WERI-Rb-1 (cell line): ENCODE measurements at regions not wholly inside any gene's neighbourhood (a gene's known extent, or its start where the extent isn't known, plus 50 kb on each side); places are given as distances from the start of the nearest gene placed in this dataset.

Source experiments
- DNase-seq: peaks from one replicate; pipeline ENCODE4 v3.0.0-alpha.2; 2020
- H3K27ac ChIP-seq: fragments of 250-450 bp; sonication (Bioruptor Pico); 2 replicates; pipeline ENCODE4 v1.5.1; 2020; ENCODE audit warnings: mild to moderate bottlenecking, moderate library complexity
- H3K27me3 ChIP-seq: fragments of 250-450 bp; sonication (Bioruptor Pico); 2 replicates; pipeline ENCODE4 v1.5.1; 2021; ENCODE audit warnings: mild to moderate bottlenecking, low read depth, moderate library complexity; ENCODE audit not compliant: insufficient read depth, severe bottlenecking
- H3K36me3 ChIP-seq: fragments of 250-450 bp; sonication (Bioruptor Pico); 2 replicates; pipeline ENCODE4 v1.5.1; 2020; ENCODE audit warnings: mild to moderate bottlenecking, moderate library complexity
- H3K4me3 ChIP-seq: 2 replicates; pipeline ENCODE4 v1.5.1; 2011; ENCODE audit warnings: low read depth, mild to moderate bottlenecking, control low read depth, low read length
- H3K9me3 ChIP-seq: fragments of 250-450 bp; sonication (Bioruptor Pico); 2 replicates; pipeline ENCODE4 v1.5.1; 2021; ENCODE audit warnings: mild to moderate bottlenecking, moderate library complexity; ENCODE audit not compliant: severe bottlenecking
- TF ChIP-seq, protein P1 (sequence below): IDR thresholded peaks from 2 replicates; pipeline ENCODE4 v1.5.1; 2011; ENCODE audit warnings: low read depth, mild to moderate bottlenecking, control low read depth, inconsistent platforms, low read length

GRCh38 chr4:57426779-57427395, 316.7 kb upstream of the IGFBP7 start:
- peak; percentile 83 for DNase-seq
- TF ChIP-seq, protein P1, sequence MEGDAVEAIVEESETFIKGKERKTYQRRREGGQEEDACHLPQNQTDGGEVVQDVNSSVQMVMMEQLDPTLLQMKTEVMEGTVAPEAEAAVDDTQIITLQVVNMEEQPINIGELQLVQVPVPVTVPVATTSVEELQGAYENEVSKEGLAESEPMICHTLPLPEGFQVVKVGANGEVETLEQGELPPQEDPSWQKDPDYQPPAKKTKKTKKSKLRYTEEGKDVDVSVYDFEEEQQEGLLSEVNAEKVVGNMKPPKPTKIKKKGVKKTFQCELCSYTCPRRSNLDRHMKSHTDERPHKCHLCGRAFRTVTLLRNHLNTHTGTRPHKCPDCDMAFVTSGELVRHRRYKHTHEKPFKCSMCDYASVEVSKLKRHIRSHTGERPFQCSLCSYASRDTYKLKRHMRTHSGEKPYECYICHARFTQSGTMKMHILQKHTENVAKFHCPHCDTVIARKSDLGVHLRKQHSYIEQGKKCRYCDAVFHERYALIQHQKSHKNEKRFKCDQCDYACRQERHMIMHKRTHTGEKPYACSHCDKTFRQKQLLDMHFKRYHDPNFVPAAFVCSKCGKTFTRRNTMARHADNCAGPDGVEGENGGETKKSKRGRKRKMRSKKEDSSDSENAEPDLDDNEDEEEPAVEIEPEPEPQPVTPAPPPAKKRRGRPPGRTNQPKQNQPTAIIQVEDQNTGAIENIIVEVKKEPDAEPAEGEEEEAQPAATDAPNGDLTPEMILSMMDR, result peak; percentile 79
- Histone ChIP-seq H3K9me3 (peaks cover 4% of the 10 kb centered on the region), H3K27me3 (no peaks in the 10 kb centered on the region), H3K4me3 (no peak overlapping the region), H3K27ac (no peak overlapping the region), H3K36me3 (no peaks in the 10 kb centered on the region)

GRCh38 chr4:57425610-57426009, 315.4 kb upstream of the IGFBP7 start:
- DNase-seq, result no peak
- Histone ChIP-seq H3K36me3 (no peaks in the 10 kb centered on the region), H3K9me3 (peaks cover 8% of the 10 kb centered on the region), H3K27ac (no peak overlapping the region), H3K27me3 (no peaks in the 10 kb centered on the region), H3K4me3 (no peak overlapping the region)
- TF ChIP-seq, protein P1, result no peak

GRCh38 chr4:57424232-57424897, 314.2 kb upstream of the IGFBP7 start:
- no peak overlapping the region for H3K4me3 ChIP-seq
- peaks cover 8% of the 10 kb centered on the region for H3K9me3 ChIP-seq
- no peak overlapping the region for H3K27ac ChIP-seq
- no peaks in the 10 kb centered on the region for H3K36me3 ChIP-seq
- no peaks in the 10 kb centered on the region for H3K27me3 ChIP-seq
- TF ChIP-seq, protein P1, result no peak
- no peak for DNase-seq

DNA sequence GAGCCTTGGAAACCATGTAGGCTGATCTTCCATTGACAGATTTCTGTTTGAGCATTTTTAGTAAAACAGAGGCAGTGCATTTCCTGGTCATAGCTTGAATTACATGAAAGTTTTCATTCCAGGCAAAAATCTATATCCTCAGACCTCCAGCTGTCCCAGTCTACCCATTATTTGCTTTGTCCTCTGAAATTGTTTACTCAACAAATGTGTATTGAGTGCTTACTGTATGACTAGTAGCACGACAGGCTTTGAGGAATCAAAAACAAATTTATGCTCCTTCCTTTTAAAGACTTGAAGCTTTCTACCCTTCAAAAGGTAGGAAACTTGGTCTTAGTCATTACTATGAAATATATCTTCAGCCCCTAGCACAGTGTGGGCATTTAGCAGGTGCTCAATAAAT, 307.9 kb upstream of the IGFBP7 start:
- no peaks in the 10 kb centered on the region for H3K27me3 ChIP-seq
- peaks cover 8% of the 10 kb centered on the region for H3K9me3 ChIP-seq
- H3K36me3 ChIP-seq, result no peaks in the 10 kb centered on the region
- TF ChIP-seq, protein P1, result no peak
- no peak for DNase-seq
- no peak overlapping the region for H3K4me3 ChIP-seq
- H3K27ac ChIP-seq, result no peak overlapping the region

GRCh38 chr4:57412259-57413054, 302.3 kb upstream of the IGFBP7 start:
- Histone ChIP-seq H3K27ac (no peak overlapping the region), H3K27me3 (no peaks in the 10 kb centered on the region), H3K36me3 (no peaks in the 10 kb centered on the region), H3K9me3 (no peaks in the 10 kb centered on the region), H3K4me3 (no peak overlapping the region)
- TF ChIP-seq, protein P1, result no peak
- no peak for DNase-seq
